ENCODE measurements at regions not wholly inside any gene's neighbourhood (a gene's known extent, or its start where the extent isn't known, plus 50 kb on each side); places are given as distances from the start of the nearest gene placed in this dataset.

DNA sequence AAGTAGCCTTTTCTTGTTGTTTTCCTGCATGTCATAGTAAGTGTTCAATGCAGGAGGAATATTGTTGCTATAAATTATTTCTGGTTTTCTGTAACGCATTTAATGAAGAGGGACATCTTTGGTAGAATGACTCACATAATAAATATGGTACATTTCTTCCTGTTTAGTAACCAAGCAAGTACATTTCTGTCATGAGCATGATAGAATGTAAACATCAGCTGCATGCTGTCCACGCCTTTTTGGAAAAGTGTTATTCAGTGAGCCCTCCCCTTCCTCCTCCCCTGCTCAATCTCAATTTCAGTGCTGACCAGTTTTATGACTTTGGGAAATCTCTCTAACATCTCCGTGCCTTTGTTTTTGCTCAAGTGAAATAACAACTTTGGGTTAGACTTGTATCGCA is 664.0 kb downstream of the XPNPEP1 start:
- 63 to 69% (median 65%) methylated on average over 4 of the region's 4 CpGs for WGBS, 3 donors
- Histone ChIP-seq H3K27me3 (no peaks in the 10 kb centered on the region), H3K27ac (no peak overlapping the region), H3K36me3 (no peaks in the 10 kb centered on the region), H3K9me3 (no peaks in the 10 kb centered on the region), H3K4me3 (no peak overlapping the region), H3K4me1 (ENCODE audit: insufficient read depth) (no peaks in the 10 kb centered on the region)
- intact Hi-C loops (cut with DNase I): no loop called here
- no peak for DNase-seq
- no peak for TF ChIP-seq POLR2A (IDR thresholded peaks at IDR 0.05)
- no peak for TF ChIP-seq EP300 (IDR thresholded peaks at IDR 0.05)
- TF ChIP-seq, protein P1, sequence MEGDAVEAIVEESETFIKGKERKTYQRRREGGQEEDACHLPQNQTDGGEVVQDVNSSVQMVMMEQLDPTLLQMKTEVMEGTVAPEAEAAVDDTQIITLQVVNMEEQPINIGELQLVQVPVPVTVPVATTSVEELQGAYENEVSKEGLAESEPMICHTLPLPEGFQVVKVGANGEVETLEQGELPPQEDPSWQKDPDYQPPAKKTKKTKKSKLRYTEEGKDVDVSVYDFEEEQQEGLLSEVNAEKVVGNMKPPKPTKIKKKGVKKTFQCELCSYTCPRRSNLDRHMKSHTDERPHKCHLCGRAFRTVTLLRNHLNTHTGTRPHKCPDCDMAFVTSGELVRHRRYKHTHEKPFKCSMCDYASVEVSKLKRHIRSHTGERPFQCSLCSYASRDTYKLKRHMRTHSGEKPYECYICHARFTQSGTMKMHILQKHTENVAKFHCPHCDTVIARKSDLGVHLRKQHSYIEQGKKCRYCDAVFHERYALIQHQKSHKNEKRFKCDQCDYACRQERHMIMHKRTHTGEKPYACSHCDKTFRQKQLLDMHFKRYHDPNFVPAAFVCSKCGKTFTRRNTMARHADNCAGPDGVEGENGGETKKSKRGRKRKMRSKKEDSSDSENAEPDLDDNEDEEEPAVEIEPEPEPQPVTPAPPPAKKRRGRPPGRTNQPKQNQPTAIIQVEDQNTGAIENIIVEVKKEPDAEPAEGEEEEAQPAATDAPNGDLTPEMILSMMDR (IDR thresholded peaks at IDR 0.05): no peak

DNA sequence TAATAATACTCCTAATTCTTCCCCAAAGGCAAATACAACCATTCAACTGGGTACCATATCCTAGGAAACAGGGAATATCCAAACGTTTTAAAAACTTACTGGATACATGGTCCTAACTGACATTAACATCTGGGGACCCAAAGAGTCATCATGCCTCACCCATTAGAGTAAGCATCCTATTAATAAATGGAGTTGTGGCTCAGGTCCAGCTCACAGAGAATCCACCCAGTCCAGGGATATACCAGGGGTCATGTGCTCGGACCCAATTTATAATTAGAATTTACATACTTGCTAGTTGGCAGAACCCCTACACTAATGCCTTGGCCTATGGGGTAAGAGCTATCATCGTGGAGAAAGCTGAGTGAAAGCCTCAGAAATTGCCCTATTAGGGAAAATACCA is 670.0 kb downstream of the XPNPEP1 start:
- Histone ChIP-seq H3K4me1 (ENCODE audit: insufficient read depth) (no peaks in the 10 kb centered on the region), H3K27me3 (no peaks in the 10 kb centered on the region), H3K27ac (no peak overlapping the region), H3K36me3 (no peaks in the 10 kb centered on the region), H3K9me3 (no peaks in the 10 kb centered on the region), H3K4me3 (no peak overlapping the region)
- intact Hi-C loops (cut with DNase I): no loop called here
- TF ChIP-seq EP300 (IDR thresholded peaks at IDR 0.05) (no peak), POLR2A (IDR thresholded peaks at IDR 0.05) (no peak)
- TF ChIP-seq, protein P1 (IDR thresholded peaks at IDR 0.05): no peak
- DNase-seq: no peak
- 83 to 85% (median 84%) methylated on average over 3 of the region's 3 CpGs for WGBS, 3 donors

DNA sequence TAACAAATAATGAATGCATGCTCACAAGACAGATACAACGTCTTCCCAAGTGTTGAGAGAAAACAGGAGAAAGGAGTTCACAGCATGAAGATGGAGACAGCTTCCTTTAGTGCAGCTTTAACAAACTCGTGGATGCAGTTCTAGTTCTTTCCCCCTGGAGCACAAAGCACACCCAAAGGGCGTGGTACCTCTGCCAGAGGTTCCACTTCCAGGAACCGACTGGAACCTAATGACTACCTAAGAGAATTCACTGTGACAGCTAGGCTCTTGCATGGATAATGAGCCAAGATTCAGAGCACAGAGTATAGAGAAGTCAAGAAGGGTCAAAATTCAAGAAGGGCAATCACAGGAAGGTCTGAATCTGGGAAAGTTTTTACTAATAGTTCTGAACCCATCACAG is 673.2 kb downstream of the XPNPEP1 start:
- 60 to 68% (median 65%) methylated on average over 4 of the region's 4 CpGs for WGBS, 3 donors
- H3K36me3 ChIP-seq: no peaks in the 10 kb centered on the region
- DNase-seq: no peak

DNA sequence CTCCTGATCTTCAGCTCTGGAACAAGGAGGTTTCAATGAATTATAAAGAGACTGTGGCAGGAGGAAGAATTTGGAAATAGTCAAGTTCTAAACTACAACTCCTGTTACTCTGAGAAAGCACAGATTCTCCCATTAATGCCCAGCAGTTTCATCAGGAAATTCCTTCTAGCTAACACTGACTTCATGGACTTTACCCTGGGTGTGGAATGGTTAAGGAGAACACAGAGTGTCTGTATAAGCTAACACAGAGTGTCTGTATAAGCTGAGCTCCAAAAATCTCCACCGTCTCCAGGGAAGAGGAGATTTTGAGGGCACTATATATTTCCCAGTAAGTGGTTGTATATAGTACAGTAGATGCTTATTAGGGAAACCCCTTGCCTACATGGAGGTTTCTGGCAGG is 675.5 kb downstream of the XPNPEP1 start:
- DNase-seq: no peak
- WGBS, 3 donors: 81 to 87% (median 83%) methylated on average over 1 of the region's 1 CpG
- no peak overlapping the region for H3K4me3 ChIP-seq
- intact Hi-C loops (cut with DNase I): no loop called here
- no peaks in the 10 kb centered on the region for H3K9me3 ChIP-seq
- TF ChIP-seq, protein P1 (IDR thresholded peaks at IDR 0.05): no peak
- TF ChIP-seq EP300 (IDR thresholded peaks at IDR 0.05) (no peak), POLR2A (IDR thresholded peaks at IDR 0.05) (no peak)
- H3K36me3 ChIP-seq: no peaks in the 10 kb centered on the region
- H3K4me1 ChIP-seq (ENCODE audit: insufficient read depth): no peaks in the 10 kb centered on the region
- no peak overlapping the region for H3K27ac ChIP-seq
- H3K27me3 ChIP-seq: no peaks in the 10 kb centered on the region

More for the DNA sequence above, 673.2 kb downstream of the XPNPEP1 start:
- Histone ChIP-seq H3K4me3 (no peak overlapping the region), H3K27me3 (no peaks in the 10 kb centered on the region), H3K27ac (no peak overlapping the region), H3K4me1 (ENCODE audit: insufficient read depth) (no peaks in the 10 kb centered on the region), H3K9me3 (no peaks in the 10 kb centered on the region)
- TF ChIP-seq, protein P1 (IDR thresholded peaks at IDR 0.05): no peak
- TF ChIP-seq POLR2A (IDR thresholded peaks at IDR 0.05): no peak
- no peak for TF ChIP-seq EP300 (IDR thresholded peaks at IDR 0.05)
- intact Hi-C loops (cut with DNase I): no loop called here

DNA sequence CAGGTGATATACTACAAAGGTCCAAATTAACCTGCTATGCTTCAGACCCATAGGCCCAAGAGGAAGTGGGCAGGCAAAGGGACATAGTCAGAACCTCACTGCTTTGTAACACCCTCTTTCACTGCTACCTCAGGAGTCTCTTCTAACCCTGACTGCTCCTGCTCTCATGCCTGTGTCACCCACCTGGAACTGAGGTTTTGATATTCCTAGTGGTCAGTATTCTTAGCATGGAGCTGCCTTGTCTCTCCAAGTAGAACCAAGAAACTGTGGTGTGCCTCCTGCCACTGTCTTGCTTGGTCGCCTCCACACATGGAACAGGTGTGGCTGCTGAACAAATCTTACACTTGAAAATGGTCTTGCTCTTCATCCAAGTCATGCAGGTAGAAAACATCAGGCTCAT is 677.5 kb downstream of the XPNPEP1 start:
- TF ChIP-seq POLR2A (IDR thresholded peaks at IDR 0.05) (no peak), EP300 (IDR thresholded peaks at IDR 0.05) (no peak)
- TF ChIP-seq, protein P1 (IDR thresholded peaks at IDR 0.05): no peak
- no peaks in the 10 kb centered on the region for H3K36me3 ChIP-seq
- 89 to 94% (median 90%) methylated on average over 1 of the region's 1 CpG for WGBS, 3 donors
- H3K4me3 ChIP-seq: no peak overlapping the region
- no peaks in the 10 kb centered on the region for H3K9me3 ChIP-seq
- no peak for DNase-seq
- no peak overlapping the region for H3K27ac ChIP-seq
- intact Hi-C loops (cut with DNase I): no loop called here
- H3K27me3 ChIP-seq: no peaks in the 10 kb centered on the region
- H3K4me1 ChIP-seq (ENCODE audit: insufficient read depth): no peaks in the 10 kb centered on the region

All from ovary (tissue), 7 donors.